Testis (tissue), 2 donors: ENCODE measurements at regions not wholly inside any gene's neighbourhood (a gene's known extent, or its start where the extent isn't known, plus 50 kb on each side); places are given as distances from the start of the nearest gene placed in this dataset.

Experiments
- POLR2A ChIP-seq: fragments of 450-650 bp; IDR thresholded peaks from one replicate; pipeline ENCODE4 v1.6.1; 2017; ENCODE audit warnings: antibody characterized with exemption, mild to moderate bottlenecking, moderate library complexity
- TF ChIP-seq, protein P1 (sequence below), 3 experiments: fragments of 450-650 bp in 2 of 3; fragments of 200-600 bp in 1 of 3; sonication (generic) in 1 of 3; IDR thresholded peaks; one replicate each; pipeline ENCODE4 v1.5.1; 2016 to 2019; ENCODE audit warnings: antibody characterized with exemption in 3 of 3, mild to moderate bottlenecking in 2 of 3, moderate library complexity in 1 of 3

DNA sequence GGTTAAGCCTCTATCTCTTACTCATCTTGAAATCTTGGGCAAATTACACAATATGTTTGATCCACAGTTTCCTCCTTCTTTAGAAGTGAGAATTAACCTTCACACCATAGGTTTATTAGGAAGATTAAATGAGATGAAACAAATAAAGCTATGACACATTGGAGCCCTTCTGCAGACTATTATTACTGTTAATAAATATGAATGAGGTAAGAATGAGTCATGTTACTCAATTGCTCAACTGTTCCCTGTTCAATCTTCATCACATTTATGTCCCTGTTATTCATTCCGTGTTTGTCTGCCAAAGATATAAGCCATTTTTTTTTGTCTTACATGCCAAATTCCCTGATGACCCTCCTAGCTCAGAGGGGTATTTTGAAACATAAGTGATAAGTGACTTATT lies 52.1 kb upstream of the PAPPA start:
- no peak for TF ChIP-seq POLR2A
- TF ChIP-seq, protein P1, sequence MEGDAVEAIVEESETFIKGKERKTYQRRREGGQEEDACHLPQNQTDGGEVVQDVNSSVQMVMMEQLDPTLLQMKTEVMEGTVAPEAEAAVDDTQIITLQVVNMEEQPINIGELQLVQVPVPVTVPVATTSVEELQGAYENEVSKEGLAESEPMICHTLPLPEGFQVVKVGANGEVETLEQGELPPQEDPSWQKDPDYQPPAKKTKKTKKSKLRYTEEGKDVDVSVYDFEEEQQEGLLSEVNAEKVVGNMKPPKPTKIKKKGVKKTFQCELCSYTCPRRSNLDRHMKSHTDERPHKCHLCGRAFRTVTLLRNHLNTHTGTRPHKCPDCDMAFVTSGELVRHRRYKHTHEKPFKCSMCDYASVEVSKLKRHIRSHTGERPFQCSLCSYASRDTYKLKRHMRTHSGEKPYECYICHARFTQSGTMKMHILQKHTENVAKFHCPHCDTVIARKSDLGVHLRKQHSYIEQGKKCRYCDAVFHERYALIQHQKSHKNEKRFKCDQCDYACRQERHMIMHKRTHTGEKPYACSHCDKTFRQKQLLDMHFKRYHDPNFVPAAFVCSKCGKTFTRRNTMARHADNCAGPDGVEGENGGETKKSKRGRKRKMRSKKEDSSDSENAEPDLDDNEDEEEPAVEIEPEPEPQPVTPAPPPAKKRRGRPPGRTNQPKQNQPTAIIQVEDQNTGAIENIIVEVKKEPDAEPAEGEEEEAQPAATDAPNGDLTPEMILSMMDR (IDR thresholded peaks at IDR 0.05), result no peak
